Stimulated activated naive CD8-positive, alpha-beta T cell treated with anti-CD3 and anti-CD28 coated beads, Interleukin-15, Interleukin-2, amounts not matched to agents 100 U/mL and 50 U/mL, for 24 hours (primary cell): ENCODE measurements at regions not wholly inside any gene's neighbourhood (a gene's known extent, or its start where the extent isn't known, plus 50 kb on each side); places are given as distances from the start of the nearest gene placed in this dataset.
"Not testable (repeated sequence)": the region's sequence is repeated elsewhere in the genome, so short reads cannot be mapped to it uniquely, and the experiment has no call there.

ENCODE experiments used
- ATAC-seq: fragments of 150-1000 bp; cut with Tn5 transposase; one replicate; pipeline ENCODE4 v1.10.0; 2021
- DNase-seq: peaks from one replicate; pipeline ENCODE4 v3.0.0; 2021

- ATAC-seq, DNase-seq: not testable (repeated sequence)
Measured at GRCh38 chr18:24624421-24624820, 164.0 kb downstream of the HRH4 start.

GRCh38 chr18:24627644-24628315 is 167.3 kb downstream of the HRH4 start:
- ATAC-seq (no peak), DNase-seq (no peak)

- DNase-seq (no peak), ATAC-seq (no peak)
Measured at GRCh38 chr18:24628326-24628725, 167.9 kb downstream of the HRH4 start.

DNA sequence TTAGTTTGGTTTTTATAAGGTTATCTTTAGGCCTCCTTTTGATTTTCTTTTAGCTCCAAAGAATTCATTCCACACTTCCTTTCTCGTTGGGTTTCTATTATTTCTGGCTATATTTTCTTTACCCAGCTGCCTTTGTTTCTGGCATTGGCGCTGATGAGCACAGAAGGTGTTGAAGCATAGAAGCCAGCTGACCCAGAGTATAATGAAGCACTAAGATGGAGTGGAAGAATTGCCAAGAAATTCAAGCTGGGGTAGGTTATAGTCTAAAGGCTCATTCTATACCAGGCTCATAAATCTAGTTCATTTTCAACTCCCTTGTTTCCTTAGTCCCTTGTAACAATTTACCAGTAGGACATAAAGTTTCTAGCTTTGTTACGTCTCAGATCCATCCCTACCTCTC is 169.5 kb downstream of the HRH4 start:
- ATAC-seq: no peak
- DNase-seq: no peak

DNA sequence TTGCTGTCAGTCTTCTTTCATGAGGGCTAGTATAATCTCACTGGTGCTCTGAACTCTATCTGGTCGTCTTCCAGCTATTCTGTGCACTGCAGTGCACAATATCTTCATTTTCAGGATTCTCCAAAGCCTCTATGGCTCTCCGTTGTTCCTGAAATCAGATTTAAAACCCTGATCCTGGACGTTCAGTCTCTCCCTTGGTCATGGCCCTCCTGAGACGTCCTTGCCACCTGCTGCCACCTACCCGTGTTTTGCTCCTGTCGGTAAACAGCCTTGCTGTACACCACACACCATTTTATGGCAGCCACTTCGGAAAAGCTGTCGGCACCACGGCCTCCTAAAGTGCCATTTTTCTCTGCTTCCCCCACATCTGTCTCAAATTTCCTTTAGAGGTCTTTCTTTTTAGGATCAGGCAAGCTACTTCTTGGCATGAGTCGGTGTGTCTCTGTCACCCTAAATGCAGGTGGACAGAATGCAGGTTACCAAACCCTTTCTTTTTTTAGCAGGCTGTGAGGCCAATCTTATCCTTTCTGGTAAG is 170.0 kb downstream of the HRH4 start:
- ATAC-seq (no peak), DNase-seq (no peak)

GRCh38 chr18:24631243-24632025 is 171.0 kb downstream of the HRH4 start:
- no peak for ATAC-seq
- no peak for DNase-seq

GRCh38 chr18:24632158-24632988 is 171.9 kb downstream of the HRH4 start:
- ATAC-seq (no peak), DNase-seq (no peak)

- ATAC-seq: no peak
- no peak for DNase-seq
Measured at GRCh38 chr18:24633121-24633520, 172.7 kb downstream of the HRH4 start.

DNA sequence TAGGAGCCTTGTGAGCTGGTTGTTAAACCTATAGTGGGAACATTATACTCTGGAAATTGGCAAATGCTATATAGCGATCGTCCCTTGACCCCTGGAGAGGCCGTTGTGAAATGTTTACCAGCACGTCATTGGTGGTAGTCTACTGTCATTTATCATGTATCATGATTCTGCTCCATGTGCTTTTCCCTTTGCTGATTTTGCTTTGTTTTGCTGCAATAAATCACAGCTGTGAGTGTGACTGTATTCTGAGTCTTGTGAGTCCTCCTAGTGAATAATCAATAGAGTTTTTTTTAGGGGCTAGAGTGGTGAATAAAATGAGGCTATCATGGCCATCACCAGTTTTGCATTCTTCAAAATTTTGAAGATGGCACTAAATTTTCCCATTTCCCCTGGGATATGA is 189.1 kb downstream of the HRH4 start:
- ATAC-seq (no peak), DNase-seq (no peak)

DNA sequence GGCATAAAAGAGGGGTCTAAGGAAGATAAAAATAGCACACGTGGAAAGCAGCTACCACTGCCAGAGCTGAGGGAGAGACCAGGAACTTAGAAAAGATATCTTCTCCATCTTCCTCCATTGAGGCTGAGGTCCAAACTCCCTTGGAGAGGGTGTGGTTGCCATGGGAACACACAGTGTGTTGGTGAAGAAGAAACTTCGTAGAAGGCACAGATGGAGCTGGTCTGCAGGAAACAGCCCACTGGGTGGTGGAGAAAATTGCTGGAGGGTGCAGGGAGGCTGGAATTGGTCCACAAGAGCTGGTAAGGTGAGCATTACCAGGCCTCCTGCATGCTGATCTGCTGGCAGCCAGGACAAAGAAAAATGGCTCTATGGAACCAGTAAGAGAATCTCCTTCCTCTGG is 191.0 kb downstream of the HRH4 start:
- no peak for ATAC-seq
- no peak for DNase-seq

DNA sequence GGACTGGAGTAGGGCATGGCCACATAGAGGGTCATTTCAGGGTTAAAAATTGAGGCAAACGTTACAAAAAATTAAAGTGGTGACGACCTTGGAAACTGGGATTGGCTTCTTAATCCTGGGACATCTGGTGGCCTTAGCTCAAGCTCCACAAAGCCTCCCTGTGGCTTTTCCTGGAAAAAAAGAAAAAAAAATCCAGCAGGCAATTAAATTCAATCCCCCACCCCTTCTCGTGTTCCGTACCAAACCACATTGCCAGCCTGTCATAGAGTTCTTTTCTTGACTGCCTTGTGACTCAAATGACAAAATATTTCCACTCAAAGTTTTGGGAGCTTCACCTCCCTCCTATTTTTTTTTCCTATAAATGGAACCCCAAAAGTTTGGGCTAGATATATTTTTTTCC is 195.6 kb downstream of the HRH4 start:
- ATAC-seq: no peak
- DNase-seq: no peak

DNA sequence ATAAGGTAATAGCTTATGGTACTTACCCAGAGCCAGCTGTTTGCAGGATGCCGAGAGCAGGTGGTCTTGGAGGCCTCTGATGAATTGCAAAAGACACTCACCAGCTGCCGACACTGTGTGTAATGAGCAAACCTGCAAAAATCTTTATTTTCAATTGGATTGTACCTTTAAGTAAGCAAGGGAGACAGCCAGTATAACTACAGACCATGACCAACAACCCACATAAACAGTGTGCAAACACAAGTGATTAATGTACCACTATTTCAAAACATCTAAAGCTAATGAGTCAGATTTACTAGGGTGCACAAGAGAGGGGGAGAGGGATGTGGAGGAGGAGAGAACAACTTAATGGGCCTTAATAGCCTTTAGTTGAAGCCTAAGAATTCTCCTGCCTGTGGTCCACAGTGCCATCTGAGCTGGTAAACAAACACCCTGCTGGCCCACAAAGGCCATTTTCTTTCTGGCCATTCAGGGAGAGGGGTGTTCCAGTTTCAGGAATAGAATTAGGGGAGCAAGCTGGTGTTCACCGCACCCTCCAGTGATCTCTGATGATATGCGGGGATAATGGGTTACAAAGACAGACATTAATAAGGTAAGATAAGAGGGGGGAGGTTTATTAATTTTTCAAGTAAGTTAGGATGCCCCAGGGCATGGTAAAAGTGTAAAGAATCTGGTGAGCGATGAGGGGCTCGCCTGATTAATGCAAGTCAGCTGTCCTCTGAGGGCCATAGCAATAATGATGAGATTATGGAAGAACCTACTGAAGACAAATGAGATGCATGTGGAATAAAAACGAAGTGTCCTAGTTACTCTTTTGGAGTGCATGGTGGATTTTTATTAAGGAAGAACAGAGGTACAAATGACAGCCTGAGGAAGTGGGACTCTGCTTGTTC is 196.4 kb downstream of the HRH4 start:
- no peak for ATAC-seq
- DNase-seq: no peak

DNA sequence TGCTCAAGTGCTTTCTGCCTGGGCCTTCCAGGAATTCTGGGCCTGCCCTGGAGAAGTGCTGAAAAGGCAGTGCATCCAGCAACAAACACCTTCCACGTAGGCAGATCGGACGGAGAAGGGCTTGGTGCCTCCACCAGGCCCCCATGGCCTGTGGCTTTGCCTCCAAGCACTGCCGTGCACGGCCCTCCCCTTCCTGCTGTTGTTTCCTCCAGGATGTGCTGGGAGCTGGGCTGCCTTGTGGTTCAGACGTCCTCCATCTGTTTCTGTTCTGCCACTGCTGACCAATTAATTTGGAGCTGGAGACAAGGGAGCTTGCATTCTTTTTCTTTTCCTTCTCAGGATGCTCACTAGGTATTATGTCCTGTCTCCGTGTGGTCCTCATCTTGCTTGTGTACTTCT is 197.0 kb downstream of the HRH4 start:
- DNase-seq: no peak
- ATAC-seq: no peak

- ATAC-seq (no peak), DNase-seq (no peak)
Measured at GRCh38 chr18:24658302-24658701, 197.9 kb downstream of the HRH4 start.

DNA sequence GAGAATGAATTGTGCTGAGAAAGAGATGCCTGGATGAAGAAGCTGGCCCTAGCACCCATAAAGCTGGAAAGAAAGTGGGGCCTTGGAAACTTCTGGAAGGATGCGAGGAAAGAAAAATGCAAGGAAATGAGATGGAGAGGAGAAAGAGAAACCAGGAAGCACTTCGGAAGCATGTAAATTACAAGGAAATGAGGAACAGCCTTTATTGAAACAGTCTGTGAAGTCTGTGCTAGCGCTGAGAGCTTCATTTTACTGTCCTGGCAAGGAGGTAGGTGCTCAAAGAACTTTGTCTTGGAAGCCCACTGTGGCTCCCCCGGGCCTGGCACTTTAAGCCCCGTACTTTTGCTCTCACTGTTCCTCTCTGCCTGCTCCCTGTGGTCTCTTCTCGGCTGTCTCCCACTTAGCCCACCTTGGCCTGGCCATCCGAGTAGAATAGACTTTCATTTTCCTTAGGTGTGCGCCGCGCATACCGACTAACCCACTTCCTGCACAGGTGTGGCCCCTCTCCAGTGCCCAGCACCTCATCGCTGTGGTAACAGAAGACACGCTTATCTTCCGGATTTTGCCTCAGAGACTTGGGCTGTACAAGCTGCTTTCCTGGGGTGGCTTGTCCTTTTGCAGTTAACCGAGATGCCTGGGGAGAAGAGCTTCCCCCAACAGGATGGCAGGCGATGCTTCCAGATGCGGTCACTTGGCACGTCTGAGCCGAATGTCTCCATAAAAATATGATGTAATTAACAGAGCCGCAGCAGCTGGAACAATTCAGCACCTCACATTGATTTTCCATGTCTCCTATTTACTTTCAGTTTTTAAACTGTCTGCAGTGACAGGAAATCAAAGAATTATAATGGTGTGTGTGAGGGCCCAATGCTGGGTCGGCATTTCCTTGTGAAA is 199.6 kb downstream of the HRH4 start:
- peak; percentile 7 for DNase-seq
- peak; percentile 49 for ATAC-seq

DNA sequence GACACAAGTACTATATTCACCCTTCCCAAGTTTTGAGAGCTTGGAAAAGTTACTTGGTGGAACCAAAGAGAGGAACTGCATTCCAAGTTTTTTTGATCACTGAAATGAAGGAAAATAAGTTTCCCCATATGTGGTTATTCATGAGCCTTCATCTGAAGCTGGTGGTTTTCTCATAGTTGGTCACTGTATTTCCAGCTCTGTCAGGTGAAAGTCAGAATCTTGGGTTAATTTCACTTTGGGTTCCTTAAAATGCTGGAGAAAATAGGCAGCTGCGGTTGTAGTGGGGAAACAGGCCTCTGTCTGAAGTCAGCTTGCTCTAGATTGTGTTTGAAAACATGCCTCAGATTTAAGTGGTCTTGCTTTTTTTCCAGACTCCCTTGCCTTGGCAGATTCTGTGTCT is 200.5 kb downstream of the HRH4 start:
- DNase-seq (no peak), ATAC-seq (no peak)

- ATAC-seq: no peak
- DNase-seq: no peak
Measured at GRCh38 chr18:24662412-24662821, 202.0 kb downstream of the HRH4 start.

- ATAC-seq (no peak), DNase-seq (no peak)
Measured at GRCh38 chr18:24663026-24663425, 202.6 kb downstream of the HRH4 start.

DNA sequence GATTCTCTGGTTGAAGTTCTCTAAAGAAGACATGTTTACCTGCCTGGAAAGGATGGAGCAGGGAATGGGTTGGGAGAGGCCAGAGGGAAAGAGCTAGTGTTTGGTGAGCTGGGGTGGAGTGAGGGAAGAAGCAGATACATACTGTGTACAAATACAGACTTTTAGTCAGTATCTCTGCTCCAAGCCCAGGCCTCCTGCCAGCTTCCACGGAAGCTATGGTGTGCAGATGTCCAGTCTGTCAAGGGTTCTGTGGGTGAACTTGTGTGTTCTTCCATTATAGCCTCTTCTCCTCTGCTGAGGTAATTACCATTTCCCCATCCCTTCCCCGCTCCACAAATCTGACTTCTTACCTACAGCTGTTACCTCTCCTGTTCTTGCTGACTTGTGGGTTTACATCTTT is 208.6 kb downstream of the HRH4 start:
- DNase-seq: no peak
- no peak for ATAC-seq

- no peak for DNase-seq
- no peak for ATAC-seq
Measured at GRCh38 chr18:24669502-24669901, 209.1 kb downstream of the HRH4 start.
